ENCODE measurements at regions not wholly inside any gene's neighbourhood (a gene's known extent, or its start where the extent isn't known, plus 50 kb on each side); places are given as distances from the start of the nearest gene placed in this dataset.

DNA sequence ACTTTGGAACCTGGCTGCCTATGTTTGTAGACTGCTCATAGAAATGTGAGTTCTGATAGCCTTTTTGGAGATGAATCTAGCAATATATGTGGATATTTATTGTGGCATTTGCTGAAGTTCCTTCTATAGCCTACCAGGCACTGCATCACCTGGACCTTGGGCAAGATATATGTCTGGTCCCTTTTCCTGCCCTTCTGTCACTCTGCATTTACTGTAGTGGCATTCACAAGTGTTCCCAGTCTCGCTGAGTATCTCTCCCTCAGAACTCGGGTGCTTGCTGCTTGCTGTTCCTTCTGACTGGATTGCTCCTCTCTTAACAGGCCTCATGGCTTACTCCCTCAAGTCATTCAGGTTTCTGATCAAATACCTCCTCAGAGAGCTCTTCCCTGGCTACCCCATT is 145.0 kb downstream of the UBE2E3 start:
- TF ChIP-seq EZH2 (IDR thresholded peaks at IDR 0.05; ENCODE audit: insufficient read depth, poor library complexity, severe bottlenecking) = no peak
- TF ChIP-seq EZH2phosphoT487 (IDR thresholded peaks at IDR 0.05; ENCODE audit: insufficient read depth, low read depth) = no peak

All from GM23248 (cell line).